Transverse colon (tissue), 4 donors: ENCODE measurements at regions not wholly inside any gene's neighbourhood (a gene's known extent, or its start where the extent isn't known, plus 50 kb on each side); places are given as distances from the start of the nearest gene placed in this dataset.

Experiments
- DNase-seq: peaks from one replicate; pipeline ENCODE4 v3.0.0-alpha.2; 2019
- H3K27ac ChIP-seq, 4 donors: fragments of 200-600 bp; sonication (generic); 2 replicates each; pipeline ENCODE4 v1.5.1; 2016 to 2018; ENCODE audit warnings: inconsistent platforms in 4 of 4
- H3K27me3 ChIP-seq: fragments of 200-600 bp; sonication (generic); 2 replicates; pipeline ENCODE4 v1.5.1; 2017; ENCODE audit warnings: inconsistent platforms
- H3K36me3 ChIP-seq, 4 donors: fragments of 200-600 bp; sonication (generic); 2 replicates each; pipeline ENCODE4 v1.5.1; 2017 to 2019; ENCODE audit warnings: inconsistent platforms in 4 of 4
- H3K4me1 ChIP-seq, 4 donors: fragments of 200-600 bp; sonication (generic); 2 replicates each; pipeline ENCODE4 v1.5.1; 2017 to 2020; ENCODE audit warnings: inconsistent platforms in 4 of 4
- H3K4me3 ChIP-seq, 4 donors: fragments of 200-600 bp; sonication (generic); 1 replicate in 1 of 4; 2 replicates in 3 of 4; pipeline versions ENCODE4 v1.5.1 to v1.6.1; 2017 to 2019; ENCODE audit warnings: inconsistent platforms in 4 of 4
- H3K9me3 ChIP-seq, 2 donors: fragments of 200-600 bp; sonication (generic); 2 replicates each; pipeline ENCODE4 v1.5.1; 2017 to 2019; ENCODE audit warnings: inconsistent platforms in 2 of 2
- CTCF ChIP-seq, 5 experiments: fragments of 200-600 bp in 3 of 5; fragments of 450-650 bp in 2 of 5; sonication (generic) in 3 of 5; IDR thresholded peaks; 1 replicate in 2 of 5; 2 replicates in 3 of 5; pipeline ENCODE4 v1.5.1; 2016 to 2017; ENCODE audit warnings: antibody characterized with exemption in 5 of 5, inconsistent platforms in 3 of 5, mild to moderate bottlenecking in 2 of 5, moderate library complexity in 1 of 5
- EP300 ChIP-seq: sonication (generic); formaldehyde crosslinking; IDR thresholded peaks from one replicate; pipeline ENCODE4 v1.6.1; 2017; ENCODE audit warnings: antibody characterized with exemption, low read depth
- POLR2A ChIP-seq: fragments of 450-650 bp; IDR thresholded peaks from one replicate; pipeline ENCODE4 v1.6.1; 2016; ENCODE audit warnings: antibody characterized with exemption, mild to moderate bottlenecking, moderate library complexity
- POLR2AphosphoS5 ChIP-seq, 3 donors: sonication (generic); formaldehyde crosslinking; IDR thresholded peaks; one replicate each; pipeline ENCODE4 v1.6.1; 2016; ENCODE audit warnings: antibody characterized with exemption in 3 of 3
- WGBS, 2 donors: methylation state at CpG; one replicate each; pipeline ENCODE4 v1.1.5; 2018; ENCODE audit warnings: low coverage in 1 of 2; 5-methylcytosine and 5-hydroxymethylcytosine counted together
- in situ Hi-C, 4 donors: fragments of 200-750 bp; cut with MboI; loops; one replicate each; pipeline versions ENCODE4 v1.15.0 to v1.15.1; 2017; ENCODE audit warnings: low sequenced_read_pairs in 3 of 4, low pct_ligation_motif_present in 1 of 4, low pct_unique_long_range_greater_than_20kb in 1 of 4
- intact Hi-C: fragments of 100-400 bp; cut with DNase I; formaldehyde crosslinking; loops from one replicate; pipeline ENCODE4 v1.15.1; 2023; ENCODE audit warnings: low total_unique reads

- TF ChIP-seq CTCF (IDR thresholded peaks at IDR 0.05) = no peak
- no peak for TF ChIP-seq POLR2AphosphoS5 (IDR thresholded peaks at IDR 0.05)
- no peak for TF ChIP-seq POLR2A
- no peak for TF ChIP-seq EP300
- WGBS, 2 donors = 75 to 83% methylated on average over 6 to 7 of the region's 7 CpGs
- Histone ChIP-seq H3K9me3 (no peaks in the 10 kb centered on the region), H3K36me3 (no peaks in the 10 kb centered on the region), H3K27me3 (no peaks in the 10 kb centered on the region), H3K27ac (no peak overlapping the region), H3K4me1 (peaks cover 0 to 3% (median 0%) of the 10 kb centered on the region in 4 donors), H3K4me3 (no peak overlapping the region)
- in situ Hi-C loops (no loop called here), intact Hi-C loops (no loop called here)
- DNase-seq = no peak
Observed at GRCh38 chr13:47553329-47553977, 447.6 kb downstream of the SUCLA2 start.

- in situ Hi-C loops = no loop called here
- intact Hi-C loops = no loop called here
- peaks cover 0 to 13% (median 5%) of the 10 kb centered on the region in 4 donors for H3K4me1 ChIP-seq
- WGBS, 2 donors = 56 to 75% methylated on average over 3 of the region's 3 CpGs
- TF ChIP-seq CTCF (IDR thresholded peaks at IDR 0.05) = no peak
- no peak for TF ChIP-seq EP300
- TF ChIP-seq POLR2AphosphoS5 (IDR thresholded peaks at IDR 0.05) = no peak
- TF ChIP-seq POLR2A = no peak
- no peaks in the 10 kb centered on the region for H3K9me3 ChIP-seq
- no peak overlapping the region for H3K4me3 ChIP-seq
- no peak for DNase-seq
- no peaks in the 10 kb centered on the region for H3K27me3 ChIP-seq
- H3K36me3 ChIP-seq = no peaks in the 10 kb centered on the region
- no peak overlapping the region for H3K27ac ChIP-seq
Observed at GRCh38 chr13:47549219-47549752, 451.8 kb downstream of the SUCLA2 start.

GRCh38 chr13:47548294-47548840, 452.7 kb downstream of the SUCLA2 start:
- Histone ChIP-seq H3K27ac (no peak overlapping the region), H3K9me3 (no peaks in the 10 kb centered on the region), H3K4me1 (peaks cover 0 to 13% (median 5%) of the 10 kb centered on the region in 4 donors), H3K36me3 (no peaks in the 10 kb centered on the region), H3K4me3 (no peak overlapping the region), H3K27me3 (no peaks in the 10 kb centered on the region)
- no peak for DNase-seq
- in situ Hi-C loops = no loop called here
- intact Hi-C loops = no loop called here
- 37 to 47% methylated on average over 2 to 4 of the region's 4 CpGs for WGBS, 2 donors
- TF ChIP-seq POLR2AphosphoS5 (IDR thresholded peaks at IDR 0.05) = no peak
- TF ChIP-seq EP300 = no peak
- TF ChIP-seq CTCF (IDR thresholded peaks at IDR 0.05) = no peak
- TF ChIP-seq POLR2A = no peak

GRCh38 chr13:47546391-47547225, 454.5 kb downstream of the SUCLA2 start:
- Histone ChIP-seq H3K9me3 (no peaks in the 10 kb centered on the region), H3K27ac (peak overlapping the region in 3 of 4 donors; percentile 11 to 26 (median 12)), H3K4me3 (no peak overlapping the region), H3K4me1 (peaks cover 0 to 13% (median 5%) of the 10 kb centered on the region in 4 donors), H3K27me3 (no peaks in the 10 kb centered on the region), H3K36me3 (no peaks in the 10 kb centered on the region)
- intact Hi-C loops (no loop called here), in situ Hi-C loops (no loop called here)
- no peak for TF ChIP-seq POLR2A
- no peak for TF ChIP-seq CTCF (IDR thresholded peaks at IDR 0.05)
- peak in 2 of 3 donors; percentile 32 for TF ChIP-seq POLR2AphosphoS5 (IDR thresholded peaks at IDR 0.05)
- no peak for TF ChIP-seq EP300
- WGBS, 2 donors = 46 to 49% methylated on average over 6 to 7 of the region's 7 CpGs
- no peak for DNase-seq
